RWPE2 (cell line): ENCODE measurements at regions not wholly inside any gene's neighbourhood (a gene's known extent, or its start where the extent isn't known, plus 50 kb on each side); places are given as distances from the start of the nearest gene placed in this dataset.
A peak's percentile ranks its signal among the peaks of the same experiment; 100 is the strongest.

Source experiments
- ATAC-seq: fragments of 200-7000 bp; cut with Tn5 transposase; 3 replicates; pipeline ENCODE4 v1.9.1; 2021; ENCODE audit warnings: low read depth
- DNase-seq: peaks from one replicate; pipeline ENCODE4 v3.0.0-alpha.2; 2020; ENCODE audit warnings: low spot score
- H3K27ac ChIP-seq: fragments of 450-650 bp; 2 replicates; pipeline ENCODE4 v1.5.1; 2017; ENCODE audit warnings: mild to moderate bottlenecking; ENCODE audit not compliant: poor library complexity, severe bottlenecking
- H3K27me3 ChIP-seq: fragments of 250-450 bp; sonication (Bioruptor Pico); 2 replicates; pipeline ENCODE4 v1.5.1; 2021; ENCODE audit warnings: mild to moderate bottlenecking, moderate library complexity; ENCODE audit not compliant: insufficient read depth, poor library complexity, severe bottlenecking
- H3K36me3 ChIP-seq: fragments of 250-450 bp; sonication (Bioruptor Pico); 2 replicates; pipeline ENCODE4 v1.5.1; 2020; ENCODE audit warnings: low read depth, mild to moderate bottlenecking, moderate library complexity
- H3K4me1 ChIP-seq: fragments of 250-450 bp; sonication (Bioruptor Pico); 2 replicates; pipeline ENCODE4 v1.5.1; 2021; ENCODE audit warnings: mild to moderate bottlenecking, moderate library complexity; ENCODE audit not compliant: insufficient read depth, poor library complexity, severe bottlenecking
- H3K4me3 ChIP-seq: fragments of 250-450 bp; sonication (Bioruptor Pico); 2 replicates; pipeline ENCODE4 v1.5.1; 2021; ENCODE audit warnings: mild to moderate bottlenecking, moderate library complexity; ENCODE audit not compliant: severe bottlenecking
- H3K9me3 ChIP-seq: fragments of 250-450 bp; sonication (Bioruptor Pico); 2 replicates; pipeline ENCODE4 v1.5.1; 2021; ENCODE audit warnings: mild to moderate bottlenecking, moderate library complexity; ENCODE audit not compliant: severe bottlenecking
- TF ChIP-seq, protein P1 (sequence below): fragments of 450-650 bp; IDR thresholded peaks from one replicate; pipeline ENCODE4 v1.5.1; 2017; ENCODE audit warnings: mild to moderate bottlenecking, moderate library complexity; ENCODE audit not compliant: poor library complexity, severe bottlenecking

DNA sequence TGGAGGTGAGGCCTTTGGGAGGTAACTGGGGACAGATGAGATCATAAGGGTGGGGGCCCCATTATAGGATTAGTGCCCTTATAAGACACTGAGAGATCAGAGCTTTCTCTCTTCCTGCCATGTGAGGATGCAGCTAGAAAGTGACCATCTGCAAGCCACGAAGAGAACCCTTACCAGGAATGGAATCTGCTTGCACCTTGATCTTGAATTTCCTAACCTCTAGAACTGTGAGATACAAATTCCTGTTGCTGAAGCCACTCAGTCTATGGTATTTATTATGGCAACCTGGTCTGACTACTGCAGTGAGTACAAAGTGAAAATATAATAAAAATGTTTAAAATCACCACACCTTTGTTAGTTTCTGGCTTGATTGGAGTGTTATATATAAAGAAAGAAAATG is 388.0 kb downstream of the LMO7 start:
- TF ChIP-seq, protein P1, sequence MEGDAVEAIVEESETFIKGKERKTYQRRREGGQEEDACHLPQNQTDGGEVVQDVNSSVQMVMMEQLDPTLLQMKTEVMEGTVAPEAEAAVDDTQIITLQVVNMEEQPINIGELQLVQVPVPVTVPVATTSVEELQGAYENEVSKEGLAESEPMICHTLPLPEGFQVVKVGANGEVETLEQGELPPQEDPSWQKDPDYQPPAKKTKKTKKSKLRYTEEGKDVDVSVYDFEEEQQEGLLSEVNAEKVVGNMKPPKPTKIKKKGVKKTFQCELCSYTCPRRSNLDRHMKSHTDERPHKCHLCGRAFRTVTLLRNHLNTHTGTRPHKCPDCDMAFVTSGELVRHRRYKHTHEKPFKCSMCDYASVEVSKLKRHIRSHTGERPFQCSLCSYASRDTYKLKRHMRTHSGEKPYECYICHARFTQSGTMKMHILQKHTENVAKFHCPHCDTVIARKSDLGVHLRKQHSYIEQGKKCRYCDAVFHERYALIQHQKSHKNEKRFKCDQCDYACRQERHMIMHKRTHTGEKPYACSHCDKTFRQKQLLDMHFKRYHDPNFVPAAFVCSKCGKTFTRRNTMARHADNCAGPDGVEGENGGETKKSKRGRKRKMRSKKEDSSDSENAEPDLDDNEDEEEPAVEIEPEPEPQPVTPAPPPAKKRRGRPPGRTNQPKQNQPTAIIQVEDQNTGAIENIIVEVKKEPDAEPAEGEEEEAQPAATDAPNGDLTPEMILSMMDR: no peak
- Histone ChIP-seq H3K27ac (peak overlapping the region; percentile 78), H3K4me3 (no peak overlapping the region), H3K36me3 (no peaks in the 10 kb centered on the region), H3K4me1 (peaks cover 16% of the 10 kb centered on the region), H3K9me3 (no peaks in the 10 kb centered on the region), H3K27me3 (no peaks in the 10 kb centered on the region)
- ATAC-seq (no peak), DNase-seq (no peak)

GRCh38 chr13:76023652-76024051 is 387.5 kb downstream of the LMO7 start:
- Histone ChIP-seq H3K4me1 (peaks cover 16% of the 10 kb centered on the region), H3K27me3 (no peaks in the 10 kb centered on the region), H3K36me3 (no peaks in the 10 kb centered on the region), H3K9me3 (no peaks in the 10 kb centered on the region), H3K27ac (peak overlapping the region; percentile 78), H3K4me3 (no peak overlapping the region)
- ATAC-seq (peak; percentile 99), DNase-seq (no peak)
- TF ChIP-seq, protein P1: no peak

- TF ChIP-seq, protein P1: no peak
- no peak overlapping the region for H3K27ac ChIP-seq
Measured at GRCh38 chr13:76020421-76020955, 384.4 kb downstream of the LMO7 start.

GRCh38 chr13:76019421-76020044 is 383.4 kb downstream of the LMO7 start:
- no peaks in the 10 kb centered on the region for H3K27me3 ChIP-seq
- TF ChIP-seq, protein P1: peak; percentile 10
- no peak overlapping the region for H3K4me3 ChIP-seq
- H3K36me3 ChIP-seq: no peaks in the 10 kb centered on the region
- DNase-seq (no peak), ATAC-seq (no peak)
- H3K4me1 ChIP-seq: peaks cover 16% of the 10 kb centered on the region
- H3K27ac ChIP-seq: no peak overlapping the region
- no peaks in the 10 kb centered on the region for H3K9me3 ChIP-seq

More at GRCh38 chr13:76020421-76020955, 384.4 kb downstream of the LMO7 start:
- no peak for DNase-seq
- Histone ChIP-seq H3K27me3 (no peaks in the 10 kb centered on the region), H3K36me3 (no peaks in the 10 kb centered on the region), H3K4me1 (peaks cover 16% of the 10 kb centered on the region), H3K9me3 (no peaks in the 10 kb centered on the region), H3K4me3 (no peak overlapping the region)
- no peak for ATAC-seq

DNA sequence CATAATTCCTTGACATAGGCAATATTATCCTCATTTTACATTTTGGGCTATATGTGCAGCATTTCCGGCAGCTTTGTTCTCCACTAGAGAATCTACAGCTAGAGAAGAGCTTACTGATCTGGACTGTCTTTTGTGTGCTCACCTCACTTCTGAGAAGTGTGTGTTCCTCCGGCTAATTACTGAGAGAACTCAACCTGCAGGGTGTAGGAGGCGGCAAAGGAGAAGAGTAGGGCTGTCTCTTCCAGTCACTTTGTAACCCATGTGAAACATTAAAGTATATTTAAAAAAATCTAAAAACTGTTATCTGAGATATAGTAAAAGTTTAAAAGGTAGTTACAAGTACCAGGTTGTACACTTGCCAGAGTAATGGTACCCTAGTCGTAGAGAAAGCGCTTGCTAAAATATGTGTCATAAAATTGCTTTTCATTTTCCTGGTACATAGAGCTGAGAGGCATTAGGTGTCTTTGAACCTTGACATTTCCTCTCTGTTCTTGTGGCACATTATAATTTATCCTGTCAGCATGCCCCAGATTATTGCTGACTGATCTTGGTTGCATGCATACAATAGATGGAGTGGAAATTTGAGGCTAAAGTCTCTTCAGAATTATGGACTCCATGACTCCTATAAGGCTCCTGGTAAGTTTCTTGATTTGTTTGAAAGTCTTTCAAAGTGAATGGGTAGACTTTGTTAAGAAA is 381.9 kb downstream of the LMO7 start:
- H3K4me1 ChIP-seq: peaks cover 4% of the 10 kb centered on the region
- no peaks in the 10 kb centered on the region for H3K27me3 ChIP-seq
- H3K4me3 ChIP-seq: no peak overlapping the region
- DNase-seq: no peak
- H3K9me3 ChIP-seq: no peaks in the 10 kb centered on the region
- H3K36me3 ChIP-seq: no peaks in the 10 kb centered on the region
- TF ChIP-seq, protein P1: no peak
- no peak for ATAC-seq
- no peak overlapping the region for H3K27ac ChIP-seq
